ENCODE measurements at regions not wholly inside any gene's neighbourhood (a gene's known extent, or its start where the extent isn't known, plus 50 kb on each side); places are given as distances from the start of the nearest gene placed in this dataset.

- TF ChIP-seq, protein P1, sequence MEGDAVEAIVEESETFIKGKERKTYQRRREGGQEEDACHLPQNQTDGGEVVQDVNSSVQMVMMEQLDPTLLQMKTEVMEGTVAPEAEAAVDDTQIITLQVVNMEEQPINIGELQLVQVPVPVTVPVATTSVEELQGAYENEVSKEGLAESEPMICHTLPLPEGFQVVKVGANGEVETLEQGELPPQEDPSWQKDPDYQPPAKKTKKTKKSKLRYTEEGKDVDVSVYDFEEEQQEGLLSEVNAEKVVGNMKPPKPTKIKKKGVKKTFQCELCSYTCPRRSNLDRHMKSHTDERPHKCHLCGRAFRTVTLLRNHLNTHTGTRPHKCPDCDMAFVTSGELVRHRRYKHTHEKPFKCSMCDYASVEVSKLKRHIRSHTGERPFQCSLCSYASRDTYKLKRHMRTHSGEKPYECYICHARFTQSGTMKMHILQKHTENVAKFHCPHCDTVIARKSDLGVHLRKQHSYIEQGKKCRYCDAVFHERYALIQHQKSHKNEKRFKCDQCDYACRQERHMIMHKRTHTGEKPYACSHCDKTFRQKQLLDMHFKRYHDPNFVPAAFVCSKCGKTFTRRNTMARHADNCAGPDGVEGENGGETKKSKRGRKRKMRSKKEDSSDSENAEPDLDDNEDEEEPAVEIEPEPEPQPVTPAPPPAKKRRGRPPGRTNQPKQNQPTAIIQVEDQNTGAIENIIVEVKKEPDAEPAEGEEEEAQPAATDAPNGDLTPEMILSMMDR (IDR thresholded peaks at IDR 0.05; ENCODE audit: insufficient read depth, low read length, poor library complexity, severe bottlenecking), result no peak
- no peak for TF ChIP-seq EZH2phosphoT487 (conservative IDR thresholded peaks at IDR 0.05; ENCODE audit: low read length)
Observed at GRCh38 chr3:78112291-78113010, 1072.6 kb downstream of the ROBO2 start.
